GM23338 (cell line): ENCODE measurements at regions not wholly inside any gene's neighbourhood (a gene's known extent, or its start where the extent isn't known, plus 50 kb on each side); places are given as distances from the start of the nearest gene placed in this dataset.

Experiments
- ATAC-seq: fragments of 200-7000 bp; cut with Tn5 transposase; 3 replicates; pipeline ENCODE4 v1.9.1; 2020
- DNase-seq: peaks from one replicate; pipeline ENCODE4 v3.0.0-alpha.2; 2015; ENCODE audit warnings: low spot score
- H2AFZ ChIP-seq: fragments of 200-600 bp; sonication (generic); 2 replicates; pipeline ENCODE4 v1.8.0; 2016; ENCODE audit warnings: antibody characterized with exemption, mild to moderate bottlenecking, moderate library complexity
- H3F3A ChIP-seq: fragments of 200-600 bp; sonication (generic); replicated peaks from 2 replicates; pipeline ENCODE4 v1.8.0; 2017; ENCODE audit warnings: antibody characterized with exemption, mixed run types, low read depth
- H3K27ac ChIP-seq: fragments of 200-600 bp; sonication (generic); 2 replicates; pipeline ENCODE4 v1.6.1; 2016; ENCODE audit warnings: low read depth
- H3K27me3 ChIP-seq: fragments of 200-600 bp; sonication (generic); 2 replicates; pipeline ENCODE4 v1.8.0; 2016; ENCODE audit warnings: mild to moderate bottlenecking, mixed run types, moderate library complexity; ENCODE audit not compliant: insufficient read depth
- H3K36me3 ChIP-seq: fragments of 200-600 bp; sonication (generic); 2 replicates; pipeline ENCODE4 v1.8.0; 2016; ENCODE audit warnings: mild to moderate bottlenecking; ENCODE audit not compliant: insufficient read depth
- H3K4me1 ChIP-seq: fragments of 200-600 bp; sonication (generic); 2 replicates; pipeline ENCODE4 v1.8.0; 2016; ENCODE audit warnings: mild to moderate bottlenecking, moderate library complexity; ENCODE audit not compliant: insufficient read depth
- H3K4me2 ChIP-seq: fragments of 200-600 bp; sonication (generic); 2 replicates; pipeline ENCODE4 v1.7.1; 2017; ENCODE audit warnings: mixed run types
- H3K4me3 ChIP-seq: fragments of 200-600 bp; sonication (generic); 2 replicates; pipeline ENCODE4 v1.6.1; 2016; ENCODE audit warnings: mixed run types
- H3K79me2 ChIP-seq: fragments of 200-600 bp; sonication (generic); replicated peaks from 2 replicates; pipeline ENCODE4 v1.8.0; 2017; ENCODE audit warnings: mild to moderate bottlenecking; ENCODE audit not compliant: insufficient read depth
- H3K9me2 ChIP-seq: fragments of 200-600 bp; sonication (generic); 2 replicates; pipeline ENCODE4 v1.8.0; 2017; ENCODE audit not compliant: insufficient read depth
- H4K20me1 ChIP-seq: fragments of 200-600 bp; sonication (generic); replicated peaks from 2 replicates; pipeline ENCODE4 v1.8.0; 2017; ENCODE audit warnings: mild to moderate bottlenecking; ENCODE audit not compliant: insufficient read depth
- H3K27ac Mint-ChIP-seq: 2 replicates; pipeline ENCODE4 v1.8.0; 2020; ENCODE audit warnings: inconsistent platforms, mild to moderate bottlenecking, moderate library complexity, mixed read lengths
- H3K27me3 Mint-ChIP-seq: 3 replicates; pipeline ENCODE4 v1.8.0; 2022; ENCODE audit warnings: low read depth, mild to moderate bottlenecking, moderate library complexity, mixed read lengths, inconsistent platforms; ENCODE audit not compliant: insufficient read depth, poor library complexity
- H3K36me3 Mint-ChIP-seq: 3 replicates; pipeline ENCODE4 v1.8.0; 2021; ENCODE audit warnings: low read depth, mild to moderate bottlenecking, inconsistent platforms, moderate library complexity, mixed read lengths
- H3K4me1 Mint-ChIP-seq: 3 replicates; pipeline ENCODE4 v1.8.0; 2020; ENCODE audit warnings: mild to moderate bottlenecking, inconsistent platforms, mixed read lengths
- H3K4me3 Mint-ChIP-seq: 3 replicates; pipeline ENCODE4 v1.8.0; 2021; ENCODE audit warnings: moderate library complexity, mild to moderate bottlenecking, inconsistent platforms, mixed read lengths
- H3K9me3 Mint-ChIP-seq: 3 replicates; pipeline ENCODE4 v1.8.0; 2020; ENCODE audit warnings: moderate library complexity, mild to moderate bottlenecking, inconsistent platforms, mixed read lengths
- CREB1 ChIP-seq: fragments of 250-450 bp; sonication (Bioruptor Pico); IDR thresholded peaks from 2 replicates; pipeline ENCODE4 v1.5.0; 2020; ENCODE audit warnings: low read depth, mild to moderate bottlenecking, moderate library complexity
- EZH2 ChIP-seq: fragments of 200-600 bp; sonication (generic); IDR thresholded peaks from one replicate; pipeline ENCODE4 v1.8.0; 2017; ENCODE audit warnings: antibody characterized with exemption, mild to moderate bottlenecking, low read depth; ENCODE audit not compliant: unreplicated experiment
- EZH2phosphoT487 ChIP-seq: fragments of 200-600 bp; sonication (generic); IDR thresholded peaks from one replicate; pipeline ENCODE4 v1.8.1; 2018; ENCODE audit warnings: antibody characterized with exemption; ENCODE audit not compliant: unreplicated experiment
- JUNB ChIP-seq: IDR thresholded peaks from one replicate; pipeline ENCODE4 v1.6.1; 2016; ENCODE audit warnings: antibody characterized with exemption; ENCODE audit not compliant: unreplicated experiment
- POLR2AphosphoS5 ChIP-seq: IDR thresholded peaks from 2 replicates; pipeline ENCODE4 v1.6.1; 2016; ENCODE audit warnings: antibody characterized with exemption, low read depth
- STAT1 ChIP-seq: IDR thresholded peaks from one replicate; pipeline ENCODE4 v1.6.1; 2016; ENCODE audit warnings: antibody characterized with exemption; ENCODE audit not compliant: unreplicated experiment
- ZNF114 ChIP-seq: fragments of 250-450 bp; sonication (Bioruptor Pico); IDR thresholded peaks from 2 replicates; pipeline ENCODE4 v1.5.0; 2020; ENCODE audit warnings: mild to moderate bottlenecking, moderate library complexity
- ZNF331 ChIP-seq: fragments of 250-450 bp; sonication (Bioruptor Pico); IDR thresholded peaks from 2 replicates; pipeline ENCODE4 v1.5.0; 2020; ENCODE audit warnings: low read depth, mild to moderate bottlenecking, moderate library complexity
- TF ChIP-seq, protein P1 (sequence below), 2 experiments: fragments of 200-600 bp in 1 of 2; sonication (generic) in 1 of 2; conservative IDR thresholded peaks; 2 replicates each; pipeline versions ENCODE4 v1.5.1 to v1.6.1; 2016 to 2017; ENCODE audit warnings: antibody characterized with exemption in 2 of 2, low read depth in 2 of 2, mild to moderate bottlenecking in 2 of 2, moderate library complexity in 1 of 2
- TF ChIP-seq, protein P2 (sequence below): fragments of 250-450 bp; sonication (Bioruptor Pico); IDR thresholded peaks from 2 replicates; pipeline ENCODE4 v1.5.0; 2020; ENCODE audit warnings: mild to moderate bottlenecking, moderate library complexity

DNA sequence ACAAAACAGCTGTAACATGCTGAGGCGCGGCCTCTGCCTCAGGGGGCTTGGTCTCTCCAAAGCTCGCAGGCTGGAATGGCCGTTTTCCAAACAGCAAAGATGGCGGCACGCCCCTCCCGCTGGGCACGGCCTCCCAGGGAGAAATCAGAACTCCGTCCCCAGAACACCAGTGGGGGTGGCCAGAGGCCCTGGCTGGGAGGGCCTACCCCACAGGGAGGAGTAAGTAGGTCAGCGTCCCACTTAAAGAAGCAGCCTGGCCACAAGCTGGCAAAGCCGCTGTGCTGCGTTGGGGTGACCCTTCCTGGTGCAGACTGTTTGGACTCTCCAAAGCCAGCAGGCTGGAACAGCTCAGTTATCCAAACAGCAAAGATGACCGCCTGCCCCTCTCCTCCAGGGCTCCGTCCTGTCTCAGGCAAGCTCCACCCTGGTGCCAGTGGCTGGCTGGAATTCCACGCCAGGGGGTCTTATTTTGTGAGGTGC is 862.8 kb downstream of the TRIML1 start:
- no peaks in the 10 kb centered on the region for H3K4me1 ChIP-seq
- H3K9me2 ChIP-seq, result peaks cover 11% of the 10 kb centered on the region; the same call in 1 of the 2 replicates
- DNase-seq, result no peak
- Mint-ChIP-seq H3K27ac (no peak overlapping the region), H3K27me3 (no peaks in the 10 kb centered on the region), H3K4me3 (no peak overlapping the region), H3K4me1 (peaks cover 2% of the 10 kb centered on the region; the same call in 1 of the 3 replicates), H3K36me3 (peaks cover 8% of the 10 kb centered on the region), H3K9me3 (peaks cover 11% of the 10 kb centered on the region; the same call in 2 of the 3 replicates)
- H3K79me2 ChIP-seq, result no peaks in the 10 kb centered on the region
- H2AFZ ChIP-seq, result peak overlapping the region; percentile 81
- H3K36me3 ChIP-seq, result no peaks in the 10 kb centered on the region
- H3K4me3 ChIP-seq, result no peak overlapping the region
- no peak for ATAC-seq
- no peak for TF ChIP-seq ZNF114 (CRISPR knock-in tag)
- no peak for TF ChIP-seq STAT1
- TF ChIP-seq, protein P1, sequence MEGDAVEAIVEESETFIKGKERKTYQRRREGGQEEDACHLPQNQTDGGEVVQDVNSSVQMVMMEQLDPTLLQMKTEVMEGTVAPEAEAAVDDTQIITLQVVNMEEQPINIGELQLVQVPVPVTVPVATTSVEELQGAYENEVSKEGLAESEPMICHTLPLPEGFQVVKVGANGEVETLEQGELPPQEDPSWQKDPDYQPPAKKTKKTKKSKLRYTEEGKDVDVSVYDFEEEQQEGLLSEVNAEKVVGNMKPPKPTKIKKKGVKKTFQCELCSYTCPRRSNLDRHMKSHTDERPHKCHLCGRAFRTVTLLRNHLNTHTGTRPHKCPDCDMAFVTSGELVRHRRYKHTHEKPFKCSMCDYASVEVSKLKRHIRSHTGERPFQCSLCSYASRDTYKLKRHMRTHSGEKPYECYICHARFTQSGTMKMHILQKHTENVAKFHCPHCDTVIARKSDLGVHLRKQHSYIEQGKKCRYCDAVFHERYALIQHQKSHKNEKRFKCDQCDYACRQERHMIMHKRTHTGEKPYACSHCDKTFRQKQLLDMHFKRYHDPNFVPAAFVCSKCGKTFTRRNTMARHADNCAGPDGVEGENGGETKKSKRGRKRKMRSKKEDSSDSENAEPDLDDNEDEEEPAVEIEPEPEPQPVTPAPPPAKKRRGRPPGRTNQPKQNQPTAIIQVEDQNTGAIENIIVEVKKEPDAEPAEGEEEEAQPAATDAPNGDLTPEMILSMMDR (conservative IDR thresholded peaks at IDR 0.05; ENCODE audit: low read depth in 2 of 2), result no peak
- TF ChIP-seq CREB1, result no peak
- no peak for TF ChIP-seq POLR2AphosphoS5
- no peak for TF ChIP-seq JUNB
- H4K20me1 ChIP-seq, result no peaks in the 10 kb centered on the region
- H3K4me2 ChIP-seq, result no peak overlapping the region
- H3K27ac ChIP-seq, result no peak overlapping the region
- H3F3A ChIP-seq, result no peaks in the 10 kb centered on the region
- H3K27me3 ChIP-seq, result no peaks in the 10 kb centered on the region

DNA sequence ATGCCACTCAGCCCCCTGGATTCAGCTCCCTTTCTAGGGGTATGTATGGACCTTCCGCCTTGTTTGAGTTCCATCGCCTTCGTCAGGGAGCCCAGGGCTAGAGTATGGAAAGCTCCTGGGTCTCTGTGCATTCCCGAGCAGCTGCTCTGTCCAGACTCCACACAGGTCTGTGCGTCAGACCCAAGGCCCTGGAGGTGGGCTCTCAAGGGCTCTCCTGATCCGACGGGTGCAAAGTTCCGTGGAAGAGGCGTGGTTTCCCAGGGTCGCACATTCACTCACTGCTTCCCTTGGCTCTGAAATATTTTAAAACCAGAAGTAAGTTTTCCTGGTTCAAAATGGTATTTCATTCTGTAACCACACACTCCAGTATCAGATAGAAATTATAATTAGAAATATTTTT is 863.2 kb downstream of the TRIML1 start:
- Histone ChIP-seq H3K79me2 (no peaks in the 10 kb centered on the region), H3K27ac (no peak overlapping the region), H3K4me1 (no peaks in the 10 kb centered on the region), H3K36me3 (no peaks in the 10 kb centered on the region), H3K4me3 (no peak overlapping the region), H4K20me1 (no peaks in the 10 kb centered on the region), H3K27me3 (no peaks in the 10 kb centered on the region), H2AFZ (no peak overlapping the region), H3K4me2 (no peak overlapping the region), H3F3A (no peaks in the 10 kb centered on the region), H3K9me2 (peaks cover 11% of the 10 kb centered on the region; the same call in 1 of the 2 replicates)
- Mint-ChIP-seq H3K4me3 (no peak overlapping the region), H3K27ac (no peak overlapping the region), H3K4me1 (peaks cover 4% of the 10 kb centered on the region; the same call in 1 of the 3 replicates), H3K27me3 (no peaks in the 10 kb centered on the region), H3K36me3 (peaks cover 8% of the 10 kb centered on the region), H3K9me3 (peaks cover 13% of the 10 kb centered on the region)
- no peak for DNase-seq
- ATAC-seq, result no peak
- TF ChIP-seq, protein P2, sequence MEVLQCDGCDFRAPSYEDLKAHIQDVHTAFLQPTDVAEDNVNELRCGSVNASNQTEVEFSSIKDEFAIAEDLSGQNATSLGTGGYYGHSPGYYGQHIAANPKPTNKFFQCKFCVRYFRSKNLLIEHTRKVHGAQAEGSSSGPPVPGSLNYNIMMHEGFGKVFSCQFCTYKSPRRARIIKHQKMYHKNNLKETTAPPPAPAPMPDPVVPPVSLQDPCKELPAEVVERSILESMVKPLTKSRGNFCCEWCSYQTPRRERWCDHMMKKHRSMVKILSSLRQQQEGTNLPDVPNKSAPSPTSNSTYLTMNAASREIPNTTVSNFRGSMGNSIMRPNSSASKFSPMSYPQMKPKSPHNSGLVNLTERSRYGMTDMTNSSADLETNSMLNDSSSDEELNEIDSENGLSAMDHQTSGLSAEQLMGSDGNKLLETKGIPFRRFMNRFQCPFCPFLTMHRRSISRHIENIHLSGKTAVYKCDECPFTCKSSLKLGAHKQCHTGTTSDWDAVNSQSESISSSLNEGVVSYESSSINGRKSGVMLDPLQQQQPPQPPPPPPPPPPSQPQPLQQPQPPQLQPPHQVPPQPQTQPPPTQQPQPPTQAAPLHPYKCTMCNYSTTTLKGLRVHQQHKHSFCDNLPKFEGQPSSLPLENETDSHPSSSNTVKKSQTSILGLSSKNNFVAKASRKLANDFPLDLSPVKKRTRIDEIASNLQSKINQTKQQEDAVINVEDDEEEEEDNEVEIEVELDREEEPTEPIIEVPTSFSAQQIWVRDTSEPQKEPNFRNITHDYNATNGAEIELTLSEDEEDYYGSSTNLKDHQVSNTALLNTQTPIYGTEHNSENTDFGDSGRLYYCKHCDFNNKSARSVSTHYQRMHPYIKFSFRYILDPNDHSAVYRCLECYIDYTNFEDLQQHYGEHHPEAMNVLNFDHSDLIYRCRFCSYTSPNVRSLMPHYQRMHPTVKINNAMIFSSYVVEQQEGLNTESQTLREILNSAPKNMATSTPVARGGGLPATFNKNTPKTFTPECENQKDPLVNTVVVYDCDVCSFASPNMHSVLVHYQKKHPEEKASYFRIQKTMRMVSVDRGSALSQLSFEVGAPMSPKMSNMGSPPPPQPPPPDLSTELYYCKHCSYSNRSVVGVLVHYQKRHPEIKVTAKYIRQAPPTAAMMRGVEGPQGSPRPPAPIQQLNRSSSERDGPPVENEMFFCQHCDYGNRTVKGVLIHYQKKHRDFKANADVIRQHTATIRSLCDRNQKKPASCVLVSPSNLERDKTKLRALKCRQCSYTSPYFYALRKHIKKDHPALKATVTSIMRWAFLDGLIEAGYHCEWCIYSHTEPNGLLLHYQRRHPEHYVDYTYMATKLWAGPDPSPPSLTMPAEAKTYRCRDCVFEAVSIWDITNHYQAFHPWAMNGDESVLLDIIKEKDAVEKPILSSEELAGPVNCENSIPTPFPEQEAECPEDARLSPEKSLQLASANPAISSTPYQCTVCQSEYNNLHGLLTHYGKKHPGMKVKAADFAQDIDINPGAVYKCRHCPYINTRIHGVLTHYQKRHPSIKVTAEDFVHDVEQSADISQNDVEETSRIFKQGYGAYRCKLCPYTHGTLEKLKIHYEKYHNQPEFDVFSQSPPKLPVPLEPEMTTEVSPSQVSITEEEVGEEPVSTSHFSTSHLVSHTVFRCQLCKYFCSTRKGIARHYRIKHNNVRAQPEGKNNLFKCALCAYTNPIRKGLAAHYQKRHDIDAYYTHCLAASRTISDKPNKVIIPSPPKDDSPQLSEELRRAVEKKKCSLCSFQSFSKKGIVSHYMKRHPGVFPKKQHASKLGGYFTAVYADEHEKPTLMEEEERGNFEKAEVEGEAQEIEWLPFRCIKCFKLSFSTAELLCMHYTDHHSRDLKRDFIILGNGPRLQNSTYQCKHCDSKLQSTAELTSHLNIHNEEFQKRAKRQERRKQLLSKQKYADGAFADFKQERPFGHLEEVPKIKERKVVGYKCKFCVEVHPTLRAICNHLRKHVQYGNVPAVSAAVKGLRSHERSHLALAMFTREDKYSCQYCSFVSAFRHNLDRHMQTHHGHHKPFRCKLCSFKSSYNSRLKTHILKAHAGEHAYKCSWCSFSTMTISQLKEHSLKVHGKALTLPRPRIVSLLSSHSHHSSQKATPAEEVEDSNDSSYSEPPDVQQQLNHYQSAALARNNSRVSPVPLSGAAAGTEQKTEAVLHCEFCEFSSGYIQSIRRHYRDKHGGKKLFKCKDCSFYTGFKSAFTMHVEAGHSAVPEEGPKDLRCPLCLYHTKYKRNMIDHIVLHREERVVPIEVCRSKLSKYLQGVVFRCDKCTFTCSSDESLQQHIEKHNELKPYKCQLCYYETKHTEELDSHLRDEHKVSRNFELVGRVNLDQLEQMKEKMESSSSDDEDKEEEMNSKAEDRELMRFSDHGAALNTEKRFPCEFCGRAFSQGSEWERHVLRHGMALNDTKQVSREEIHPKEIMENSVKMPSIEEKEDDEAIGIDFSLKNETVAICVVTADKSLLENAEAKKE (CRISPR knock-in tag), result no peak
- TF ChIP-seq ZNF331 (no peak), CREB1 (no peak), EZH2 (no peak), JUNB (no peak), EZH2phosphoT487 (no peak), STAT1 (no peak)
- TF ChIP-seq, protein P1 (conservative IDR thresholded peaks at IDR 0.05; ENCODE audit: low read depth in 2 of 2), result no peak
